Fibroblast of the aortic adventitia (primary cell): ENCODE measurements at regions not wholly inside any gene's neighbourhood (a gene's known extent, or its start where the extent isn't known, plus 50 kb on each side); places are given as distances from the start of the nearest gene placed in this dataset.
"Not testable (repeated sequence)": the region's sequence is repeated elsewhere in the genome, so short reads cannot be mapped to it uniquely, and the experiment has no call there.

Experiments
- DNase-seq: peaks from one replicate; pipeline ENCODE4 v3.0.0-alpha.2; 2010; ENCODE audit warnings: low read depth
- H3K4me3 ChIP-seq: 2 replicates; pipeline ENCODE4 v1.5.1; 2011; ENCODE audit warnings: low read depth, mild to moderate bottlenecking, control low read depth, low read length, moderate library complexity
- CTCF ChIP-seq: IDR thresholded peaks from 2 replicates; pipeline ENCODE4 v1.5.1; 2011; ENCODE audit warnings: mild to moderate bottlenecking, low read length, control low read depth, inconsistent platforms; ENCODE audit not compliant: insufficient read depth

GRCh38 chr1:118815909-118816308 lies 172.2 kb downstream of the TBX15 start:
- H3K4me3 ChIP-seq: no peak overlapping the region
- no peak for DNase-seq
- TF ChIP-seq CTCF: no peak

GRCh38 chr1:118812555-118812954 lies 175.6 kb downstream of the TBX15 start:
- no peak for DNase-seq
- no peak for TF ChIP-seq CTCF
- no peak overlapping the region for H3K4me3 ChIP-seq

GRCh38 chr1:118811156-118811555 lies 177.0 kb downstream of the TBX15 start:
- no peak overlapping the region for H3K4me3 ChIP-seq
- TF ChIP-seq CTCF: no peak
- DNase-seq: no peak

- peak; percentile 16 for DNase-seq
- no peak overlapping the region for H3K4me3 ChIP-seq
- TF ChIP-seq CTCF: no peak
Measured at GRCh38 chr1:118809586-118809985, 178.6 kb downstream of the TBX15 start.

GRCh38 chr1:118803128-118803527 lies 185.0 kb downstream of the TBX15 start:
- not testable (repeated sequence) for DNase-seq, H3K4me3 ChIP-seq

- TF ChIP-seq CTCF: no peak
- no peak overlapping the region for H3K4me3 ChIP-seq
- DNase-seq: no peak
Measured at GRCh38 chr1:118791094-118791691, 196.9 kb downstream of the TBX15 start.

- DNase-seq: peak; percentile 25
- H3K4me3 ChIP-seq: no peak overlapping the region
- TF ChIP-seq CTCF: no peak
Measured at GRCh38 chr1:118788463-118788862, 199.7 kb downstream of the TBX15 start.
